ENCODE measurements at regions not wholly inside any gene's neighbourhood (a gene's known extent, or its start where the extent isn't known, plus 50 kb on each side); places are given as distances from the start of the nearest gene placed in this dataset.

DNA sequence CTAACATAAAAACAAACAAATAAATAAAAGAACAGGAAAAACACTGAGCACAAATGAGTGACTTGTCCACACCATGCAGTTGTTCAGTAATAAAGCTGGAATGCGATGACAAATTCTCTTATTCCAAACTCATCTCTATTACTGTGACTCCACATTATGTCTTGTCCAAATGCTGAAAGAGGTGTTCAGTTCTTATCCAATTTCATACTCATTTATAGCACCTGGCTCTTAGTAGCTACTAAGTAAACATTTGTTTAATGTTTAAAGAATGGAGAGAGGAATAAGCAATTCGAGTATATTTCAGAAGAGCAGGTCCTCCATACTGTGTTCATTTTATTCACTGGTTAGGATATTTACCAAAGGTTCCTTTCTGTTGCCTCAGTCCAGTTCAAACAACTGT lies 439.0 kb upstream of the JAG1 start:
- ChIA-PET CTCF (no interaction called here), POLR2A (no interaction called here)
- Mint-ChIP-seq H3K27ac (no peak overlapping the region), H3K9me3 (no peaks in the 10 kb centered on the region), H3K4me3 (no peak overlapping the region), H3K27me3 (no peaks in the 10 kb centered on the region), H3K4me1 (no peaks in the 10 kb centered on the region), H3K36me3 (ENCODE audit: low read depth) (no peaks in the 10 kb centered on the region)
- no peak for TF ChIP-seq CTCF (IDR thresholded peaks at IDR 0.05)
- intact Hi-C loops (cut with micrococcal nuclease), result no loop called here
- DNase-seq (no peak), ATAC-seq (ENCODE audit: low read depth) (no peak)

DNA sequence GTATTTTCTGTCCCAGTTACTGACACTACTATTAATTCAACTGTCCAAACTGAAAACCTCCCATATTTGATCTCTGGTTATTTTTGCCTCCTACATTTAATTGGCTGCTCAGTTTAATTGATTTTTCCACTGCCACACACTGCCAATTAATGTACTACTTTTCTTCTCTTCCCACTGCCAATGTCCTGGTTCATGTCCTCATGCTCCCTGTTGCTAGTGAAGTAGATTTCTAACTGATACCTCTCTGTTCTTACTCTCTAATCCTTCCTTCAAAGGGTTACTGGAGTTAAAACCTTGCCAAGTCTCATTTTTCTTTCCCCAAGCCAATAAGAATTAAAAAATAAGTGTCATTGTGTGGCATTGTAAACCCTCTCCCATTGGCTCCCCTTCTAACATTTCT lies 440.6 kb upstream of the JAG1 start:
- Mint-ChIP-seq H3K36me3 (ENCODE audit: low read depth) (no peaks in the 10 kb centered on the region), H3K4me1 (no peaks in the 10 kb centered on the region), H3K4me3 (no peak overlapping the region), H3K27me3 (no peaks in the 10 kb centered on the region), H3K27ac (no peak overlapping the region), H3K9me3 (no peaks in the 10 kb centered on the region)
- intact Hi-C loops (cut with micrococcal nuclease), result no loop called here
- CTCF ChIA-PET, result no interaction called here
- TF ChIP-seq CTCF (IDR thresholded peaks at IDR 0.05), result no peak
- ATAC-seq (ENCODE audit: low read depth), result no peak
- POLR2A ChIA-PET, result no interaction called here
- DNase-seq, result no peak

- ChIA-PET CTCF (no interaction called here), POLR2A (no interaction called here)
- no peaks in the 10 kb centered on the region for H3K9me3 Mint-ChIP-seq
- no peak for DNase-seq
- no peak for TF ChIP-seq CTCF (IDR thresholded peaks at IDR 0.05)
- no peaks in the 10 kb centered on the region for H3K36me3 Mint-ChIP-seq (ENCODE audit: low read depth)
- intact Hi-C loops (cut with micrococcal nuclease), result no loop called here
- no peak for ATAC-seq (ENCODE audit: low read depth)
- H3K27me3 Mint-ChIP-seq, result no peaks in the 10 kb centered on the region
- H3K4me1 Mint-ChIP-seq, result no peaks in the 10 kb centered on the region
- H3K27ac Mint-ChIP-seq, result no peak overlapping the region
- H3K4me3 Mint-ChIP-seq, result no peak overlapping the region
These were observed 444.2 kb upstream of the JAG1 start for GRCh38 chr20:11117808-11118528.

DNA sequence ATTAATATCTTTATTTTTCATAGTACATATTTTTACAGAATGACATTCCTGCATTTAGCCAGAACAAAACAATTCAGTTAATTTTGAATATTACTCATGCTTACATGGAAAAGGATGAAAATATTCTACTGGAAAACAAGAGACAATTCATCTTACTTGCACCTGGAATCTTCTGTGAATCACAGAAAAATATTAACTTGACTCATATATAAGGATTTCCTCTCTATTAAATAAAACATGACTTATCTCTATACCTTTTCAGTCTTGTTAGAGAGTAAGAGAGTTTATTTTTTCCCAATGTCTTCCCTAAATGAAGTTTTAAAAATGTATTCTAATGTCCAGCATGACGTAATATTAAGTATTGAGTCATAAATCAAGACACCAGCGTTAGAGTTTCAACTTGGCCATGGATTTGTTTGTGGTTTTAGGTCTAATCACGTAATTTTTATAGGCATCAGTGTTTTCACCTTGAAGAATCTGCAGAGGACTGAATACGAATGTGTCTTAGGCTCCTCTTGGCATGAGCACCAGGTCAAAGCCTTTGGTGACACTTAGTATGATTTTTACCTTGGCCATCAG lies 445.1 kb upstream of the JAG1 start:
- H3K27me3 Mint-ChIP-seq, result no peaks in the 10 kb centered on the region

GRCh38 chr20:11119573-11119972 lies 445.8 kb upstream of the JAG1 start:
- ChIA-PET CTCF (no interaction called here), POLR2A (no interaction called here)
- no peaks in the 10 kb centered on the region for H3K4me1 Mint-ChIP-seq
- peaks cover 7% of the 10 kb centered on the region for H3K9me3 Mint-ChIP-seq
- no peak for TF ChIP-seq CTCF (IDR thresholded peaks at IDR 0.05)
- intact Hi-C loops (cut with micrococcal nuclease), result no loop called here
- ATAC-seq (ENCODE audit: low read depth) (no peak), DNase-seq (no peak)
- no peaks in the 10 kb centered on the region for H3K36me3 Mint-ChIP-seq (ENCODE audit: low read depth)
- no peak overlapping the region for H3K27ac Mint-ChIP-seq
- H3K4me3 Mint-ChIP-seq, result no peak overlapping the region
- H3K27me3 Mint-ChIP-seq, result no peaks in the 10 kb centered on the region

More for the DNA sequence above, 445.1 kb upstream of the JAG1 start:
- DNase-seq (no peak), ATAC-seq (ENCODE audit: low read depth) (no peak)
- no peak for TF ChIP-seq CTCF (IDR thresholded peaks at IDR 0.05)
- POLR2A ChIA-PET, result no interaction called here
- Mint-ChIP-seq H3K4me3 (no peak overlapping the region), H3K4me1 (no peaks in the 10 kb centered on the region), H3K9me3 (peaks cover 2% of the 10 kb centered on the region), H3K36me3 (ENCODE audit: low read depth) (no peaks in the 10 kb centered on the region), H3K27ac (no peak overlapping the region)
- CTCF ChIA-PET, result no interaction called here
- intact Hi-C loops (cut with micrococcal nuclease), result no loop called here

All from activated B cell treated with CpG ODN at 0.5 μM for 24 hours (primary cell).